HepG2 (cell line): ENCODE measurements at regions not wholly inside any gene's neighbourhood (a gene's known extent, or its start where the extent isn't known, plus 50 kb on each side); places are given as distances from the start of the nearest gene placed in this dataset.
A peak's percentile ranks its signal among the peaks of the same experiment; 100 is the strongest.

Experiments used
- ATAC-seq: fragments of 200-7000 bp; cut with Tn5 transposase; 3 replicates; pipeline ENCODE4 v1.9.1; 2020; ENCODE audit warnings: mild to moderate bottlenecking, moderate library complexity
- BruUV-seq: library from RNA; stranded (reverse); fragments of 400-500 nt; replicated peaks from 2 replicates; lab custom pipeline; 2021; lab: Mats Ljungman, UMichigan
- CTCF ChIA-PET: fragments of 300-600 bp; formaldehyde crosslinking; extraction: SDS; loops from one replicate; lab custom pipeline; 2021; ENCODE audit warnings: low total read pairs, inconsistent platforms, low intra/inter-chr PET ratio; lab: Yijun Ruan, JAX
- POLR2A ChIA-PET: fragments of 350-600 bp; sonication (Branson Sonifier 250); formaldehyde crosslinking; loops from one replicate; lab custom pipeline; 2020; ENCODE audit warnings: antibody characterized with exemption, inconsistent platforms; lab: Yijun Ruan, JAX
- DNase-seq: peaks from one replicate; pipeline ENCODE4 v3.0.0-alpha.2; 2015; ENCODE audit warnings: low spot score
- FAIRE-seq: peaks from 3 replicates; lab custom pipeline; 2011; peaks lifted over from hg19 to GRCh38; lab: Jason Lieb, UNC
- H2AFZ ChIP-seq: one replicate; pipeline ENCODE4 v1.6.1; 2011; ENCODE audit warnings: low read length, inconsistent platforms
- H3K27ac ChIP-seq: fragments of 300-600 bp; 3 replicates; pipeline ENCODE4 v1.8.0; 2011; ENCODE audit warnings: mixed run types, mild to moderate bottlenecking, mixed read lengths, low read length, inconsistent platforms; ENCODE audit not compliant: insufficient read depth; ENCODE audit errors: extremely low read length
- H3K27me3 ChIP-seq, 2 experiments: fragments of 200-600 bp in 1 of 2; 2 replicates in 1 of 2; 3 replicates in 1 of 2; pipeline versions ENCODE4 v1.6.0 to v1.8.0; 2011; ENCODE audit warnings: low read length in 2 of 2, mild to moderate bottlenecking in 2 of 2, moderate library complexity in 2 of 2, inconsistent platforms in 1 of 2; ENCODE audit not compliant: insufficient read depth in 2 of 2, control insufficient read depth in 1 of 2
- H3K36me3 ChIP-seq, 2 experiments: fragments of 200-600 bp in 1 of 2; replicated peaks in 1 of 2; 2 replicates in 1 of 2; 3 replicates in 1 of 2; pipeline versions ENCODE4 v1.5.1 to v1.8.0; 2011; ENCODE audit warnings: low read length in 2 of 2, inconsistent platforms in 1 of 2; ENCODE audit not compliant: insufficient read depth in 2 of 2, control insufficient read depth in 1 of 2
- H3K4me1 ChIP-seq: 2 replicates; pipeline ENCODE4 v1.5.1; 2012; ENCODE audit warnings: low read length, inconsistent platforms; ENCODE audit not compliant: insufficient read depth
- H3K4me2 ChIP-seq: 2 replicates; pipeline ENCODE4 v1.6.0; 2011; ENCODE audit warnings: low read depth, low read length, inconsistent platforms
- H3K4me3 ChIP-seq, 3 experiments: fragments of 200-600 bp in 1 of 3; sonication (generic), shearing (Covaris generic) in 1 of 3; replicated peaks in 1 of 3; 2 replicates each; pipeline ENCODE4 v1.5.1; 2011 to 2016; ENCODE audit warnings: low read length in 3 of 3, inconsistent platforms in 2 of 3, low read depth in 2 of 3, mild to moderate bottlenecking in 2 of 3, control low read depth in 1 of 3, mixed read lengths in 1 of 3; ENCODE audit not compliant: insufficient read depth in 1 of 3
- H3K79me2 ChIP-seq: one replicate; pipeline ENCODE4 v1.6.1; 2011; ENCODE audit warnings: low read length, inconsistent platforms; ENCODE audit not compliant: insufficient read depth
- H3K9ac ChIP-seq: 2 replicates; pipeline ENCODE4 v1.6.0; 2011; ENCODE audit warnings: mild to moderate bottlenecking, low read depth, low read length, inconsistent platforms; ENCODE audit not compliant: insufficient read depth
- H3K9me3 ChIP-seq: 2 replicates; pipeline ENCODE4 v1.5.1; 2012; ENCODE audit warnings: mild to moderate bottlenecking, low read length
- H4K20me1 ChIP-seq: 2 replicates; pipeline ENCODE4 v1.6.0; 2011; ENCODE audit warnings: inconsistent platforms, mild to moderate bottlenecking, low read length, moderate library complexity; ENCODE audit not compliant: insufficient read depth
- ATF7 ChIP-seq, 2 experiments: fragments of 450-650 bp in 1 of 2; sonication (generic) in 1 of 2; formaldehyde crosslinking in 1 of 2; IDR thresholded peaks; 2 replicates each; pipeline versions ENCODE4 v1.4.0 to v1.6.1; 2016 to 2020; ENCODE audit warnings: antibody characterized with exemption in 1 of 2, mild to moderate bottlenecking in 1 of 2, missing genetic modification reagents in 1 of 2
- FOSL1 ChIP-seq: sonication (generic); formaldehyde crosslinking; IDR thresholded peaks from 2 replicates; pipeline ENCODE4 v1.9.0; 2021; ENCODE audit warnings: missing genetic modification reagents, borderline replicate concordance
- HHEX ChIP-seq: IDR thresholded peaks from 2 replicates; pipeline ENCODE4 v1.6.1; 2016; ENCODE audit warnings: control low read depth
- JARID2 ChIP-seq: sonication (generic); formaldehyde crosslinking; IDR thresholded peaks from 2 replicates; pipeline ENCODE4 v1.8.1; 2023; ENCODE audit warnings: missing genetic modification reagents, inconsistent platforms; ENCODE audit not compliant: insufficient replicate concordance
- MAF1 ChIP-seq: sonication (generic); formaldehyde crosslinking; IDR thresholded peaks from 2 replicates; pipeline ENCODE4 v1.5.0; 2020; ENCODE audit warnings: missing genetic modification reagents, borderline replicate concordance
- MAFF ChIP-seq: IDR thresholded peaks from 2 replicates; pipeline ENCODE4 v1.6.1; 2011; ENCODE audit warnings: low read depth, low read length, improper control_type of control experiment
- MAFK ChIP-seq, 2 experiments: IDR thresholded peaks in 1 of 2; conservative IDR thresholded peaks in 1 of 2; 2 replicates each; pipeline ENCODE4 v1.6.1; 2011; ENCODE audit warnings: improper control_type of control experiment in 2 of 2, low read length in 2 of 2
- STAT6 ChIP-seq: sonication (generic); formaldehyde crosslinking; IDR thresholded peaks from 2 replicates; pipeline ENCODE4 v1.4.0; 2020; ENCODE audit warnings: missing genetic modification reagents, mild to moderate bottlenecking, borderline replicate concordance
- TBL1XR1 ChIP-seq: fragments of 150-350 bp; IDR thresholded peaks from 2 replicates; pipeline ENCODE4 v1.6.1; 2014; ENCODE audit warnings: borderline replicate concordance, low read length; ENCODE audit not compliant: partially characterized antibody
- ZNF703 ChIP-seq: sonication (generic); formaldehyde crosslinking; IDR thresholded peaks from 2 replicates; pipeline ENCODE4 v1.5.1; 2020; ENCODE audit warnings: missing genetic modification reagents, mild to moderate bottlenecking, moderate library complexity, borderline replicate concordance
- WGBS: methylation state at CpG from one replicate; pipeline ENCODE4 v1.1.6; 2017; ENCODE audit warnings: low lambda C conversion rate; 5-methylcytosine and 5-hydroxymethylcytosine counted together
- in situ Hi-C: cut with HindIII; loops from 2 replicates; pipeline ENCODE4 v1.10.0; 2017; ENCODE audit warnings: low pct_unique_long_range_greater_than_20kb; ENCODE audit not compliant: extremely low pct_ligation_motif_present
- intact Hi-C: fragments of 100-400 bp; cut with micrococcal nuclease; formaldehyde crosslinking; loops from one replicate; pipeline ENCODE4 v1.10.0; 2022; ENCODE audit not compliant: unreplicated experiment

- TF ChIP-seq FOSL1 (CRISPR knock-in tag) (no peak), HHEX (no peak), TBL1XR1 (no peak), JARID2 (no peak)
These were observed 1516.4 kb upstream of the PABPC4L start (continued) for GRCh38 chr4:135718019-135718418.

- intact Hi-C loops: no loop called here
- no peak overlapping the region for H3K4me3 ChIP-seq
- TF ChIP-seq MAF1 (CRISPR knock-in tag) (no peak), MAFK (conservative IDR thresholded peaks at IDR 0.05 in 1 of 2, IDR thresholded peaks at IDR 0.05 in 1 of 2; ENCODE audit: low read length in 2 of 2) (peak; percentile 50 to 53; a peak in 3 of 4 replicates), ZNF703 (CRISPR knock-in tag) (no peak), MAFF (0 out of 2 replicates have a peak, but pooled peaks have one; percentile 38)
- H3K4me1 ChIP-seq: no peaks in the 10 kb centered on the region
- in situ Hi-C loops: no loop called here
- ChIA-PET CTCF (no interaction called here), POLR2A (no interaction called here)
- no peak overlapping the region for H2AFZ ChIP-seq
- no peak for ATAC-seq
- no peaks in the 10 kb centered on the region for H3K27me3 ChIP-seq
- no peak overlapping the region for H3K9ac ChIP-seq
- no peak overlapping the region for H3K27ac ChIP-seq
- H3K4me2 ChIP-seq: no peak overlapping the region
- no peak for DNase-seq
- BruUV-seq: no TSS peak
- no peak for FAIRE-seq
- no peaks in the 10 kb centered on the region for H3K79me2 ChIP-seq
- H4K20me1 ChIP-seq: no peaks in the 10 kb centered on the region
- H3K36me3 ChIP-seq: no peaks in the 10 kb centered on the region
- no peaks in the 10 kb centered on the region for H3K9me3 ChIP-seq
These were observed 1503.8 kb upstream of the PABPC4L start for GRCh38 chr4:135705343-135705742.

- TF ChIP-seq STAT6 (CRISPR knock-in tag): no peak
- peak; percentile 91 for TF ChIP-seq ATF7 (IDR thresholded peaks at IDR 0.05)
- TF ChIP-seq ATF7 (CRISPR knock-in tag; IDR thresholded peaks at IDR 0.05): no peak
- TF ChIP-seq, all 625 proteins: peak for 1
- DNase-seq: no peak
- Histone ChIP-seq H3K27me3 (no peaks in the 10 kb centered on the region; a peak in 1 of 5 replicates), H3K9me3 (no peaks in the 10 kb centered on the region), H3K9ac (no peak overlapping the region), H3K4me3 (no peak overlapping the region), H3K27ac (no peak overlapping the region), H3K4me1 (no peaks in the 10 kb centered on the region), H2AFZ (no peak overlapping the region), H3K36me3 (no peaks in the 10 kb centered on the region), H3K79me2 (no peaks in the 10 kb centered on the region), H3K4me2 (no peak overlapping the region), H4K20me1 (no peaks in the 10 kb centered on the region)
- no peak for ATAC-seq
- POLR2A ChIA-PET: no interaction called here
- CTCF ChIA-PET: no interaction called here
- intact Hi-C loops (no loop called here), in situ Hi-C loops (no loop called here)
- WGBS: 0% methylated on average over 2 of the region's 2 CpGs
- no TSS peak for BruUV-seq
- no peak for FAIRE-seq
These were observed 1492.5 kb upstream of the PABPC4L start for GRCh38 chr4:135694066-135694465.
